ENCODE measurements at regions not wholly inside any gene's neighbourhood (a gene's known extent, or its start where the extent isn't known, plus 50 kb on each side); places are given as distances from the start of the nearest gene placed in this dataset.

GRCh38 chr12:87930033-87930432, 99.2 kb downstream of the C12orf50 start:
- Histone ChIP-seq H3K4me1 (ENCODE audit: control insufficient read depth, low read depth, low read length) (no peaks in the 10 kb centered on the region), H3K36me3 (ENCODE audit: control insufficient read depth, low read depth, low read length) (no peaks in the 10 kb centered on the region), H3K4me3 (ENCODE audit: low read length) (no peak overlapping the region), H3K9me3 (ENCODE audit: control insufficient read depth, low read depth, low read length) (no peaks in the 10 kb centered on the region), H3K27me3 (ENCODE audit: control insufficient read depth, insufficient read depth, low read length) (no peaks in the 10 kb centered on the region), H3K9ac (ENCODE audit: low read length) (no peak overlapping the region), H3K27ac (ENCODE audit: low read length) (no peak overlapping the region)

DNA sequence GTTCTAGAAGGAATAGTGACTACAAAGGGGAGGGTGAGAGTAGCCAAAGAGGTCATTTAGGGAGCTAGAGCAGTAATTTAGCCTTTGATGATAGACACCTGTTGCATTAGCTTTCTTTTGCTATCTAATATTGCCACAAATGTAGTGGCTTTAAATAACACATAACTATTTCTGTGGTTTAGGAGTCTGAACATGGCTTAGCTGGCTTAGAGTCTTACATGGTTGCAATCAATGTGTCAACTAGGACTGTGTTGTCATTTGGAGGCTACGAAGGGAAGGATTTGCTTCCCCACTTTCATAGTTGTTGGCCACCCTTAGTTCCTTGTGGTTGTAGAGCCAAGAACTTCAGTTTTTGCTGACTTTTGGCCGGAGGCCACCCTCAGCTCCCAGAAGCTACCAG, 99.9 kb downstream of the C12orf50 start:
- Histone ChIP-seq H3K4me1 (ENCODE audit: control insufficient read depth, low read depth, low read length) (no peaks in the 10 kb centered on the region), H3K27ac (ENCODE audit: low read length) (no peak overlapping the region)

GRCh38 chr12:87928031-87928430, 101.2 kb downstream of the C12orf50 start:
- H3K4me1 ChIP-seq (ENCODE audit: control insufficient read depth, low read depth, low read length), result no peaks in the 10 kb centered on the region
- H3K4me3 ChIP-seq (ENCODE audit: low read length), result no peak overlapping the region
- no peaks in the 10 kb centered on the region for H3K27me3 ChIP-seq (ENCODE audit: control insufficient read depth, insufficient read depth, low read length)
- H3K9me3 ChIP-seq (ENCODE audit: control insufficient read depth, low read depth, low read length), result no peaks in the 10 kb centered on the region
- no peaks in the 10 kb centered on the region for H3K36me3 ChIP-seq (ENCODE audit: control insufficient read depth, low read depth, low read length)
- no peak overlapping the region for H3K27ac ChIP-seq (ENCODE audit: low read length)
- H3K9ac ChIP-seq (ENCODE audit: low read length), result no peak overlapping the region

More for the DNA sequence above, 99.9 kb downstream of the C12orf50 start:
- no peaks in the 10 kb centered on the region for H3K9me3 ChIP-seq (ENCODE audit: control insufficient read depth, low read depth, low read length)
- H3K36me3 ChIP-seq (ENCODE audit: control insufficient read depth, low read depth, low read length), result no peaks in the 10 kb centered on the region
- no peak overlapping the region for H3K9ac ChIP-seq (ENCODE audit: low read length)
- no peak overlapping the region for H3K4me3 ChIP-seq (ENCODE audit: low read length)
- no peaks in the 10 kb centered on the region for H3K27me3 ChIP-seq (ENCODE audit: control insufficient read depth, insufficient read depth, low read length)

DNA sequence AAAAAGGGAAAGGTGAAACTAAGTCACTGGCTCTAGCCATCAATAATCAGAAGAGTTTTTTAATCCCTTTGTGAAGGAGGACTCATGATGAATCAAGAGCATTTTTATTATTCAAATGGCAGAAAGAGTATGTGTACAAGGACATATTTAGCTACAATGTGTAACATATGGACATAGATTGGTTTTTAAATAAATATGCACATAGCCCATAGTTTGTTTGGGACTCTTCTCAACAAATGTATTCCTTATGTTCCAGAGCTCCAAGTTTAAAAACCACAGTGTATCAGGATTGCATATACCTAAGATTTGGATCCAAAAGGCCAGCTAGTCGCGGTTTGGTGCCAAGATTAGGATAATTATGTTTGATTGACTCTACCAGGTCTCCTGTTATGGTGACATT, 104.2 kb downstream of the C12orf50 start:
- no peaks in the 10 kb centered on the region for H3K27me3 ChIP-seq (ENCODE audit: control insufficient read depth, insufficient read depth, low read length)
- H3K27ac ChIP-seq (ENCODE audit: low read length), result no peak overlapping the region
- no peaks in the 10 kb centered on the region for H3K36me3 ChIP-seq (ENCODE audit: control insufficient read depth, low read depth, low read length)
- H3K4me1 ChIP-seq (ENCODE audit: control insufficient read depth, low read depth, low read length), result no peaks in the 10 kb centered on the region
- H3K4me3 ChIP-seq (ENCODE audit: low read length), result no peak overlapping the region
- H3K9ac ChIP-seq (ENCODE audit: low read length), result no peak overlapping the region
- no peaks in the 10 kb centered on the region for H3K9me3 ChIP-seq (ENCODE audit: control insufficient read depth, low read depth, low read length)

DNA sequence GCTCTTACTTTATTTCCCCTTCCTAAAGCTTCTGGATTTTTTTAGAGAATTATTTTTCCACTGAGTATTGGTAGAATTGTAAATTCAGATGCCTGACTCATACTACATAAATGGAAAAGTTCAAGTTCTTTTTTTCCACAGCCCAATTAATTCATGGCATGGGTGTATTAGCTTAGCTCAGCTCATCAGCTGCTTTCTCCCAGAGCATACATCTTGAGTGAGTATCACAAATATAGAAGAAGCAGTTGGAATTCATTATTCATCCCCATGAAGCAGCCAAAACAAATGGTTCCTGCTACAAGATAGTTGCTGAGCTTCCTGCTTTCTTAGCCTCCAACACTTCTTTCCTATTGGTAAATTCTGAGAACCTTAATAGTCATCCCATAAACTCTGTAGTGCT, 105.1 kb downstream of the C12orf50 start:
- no peak overlapping the region for H3K4me3 ChIP-seq (ENCODE audit: low read length)
- H3K36me3 ChIP-seq (ENCODE audit: control insufficient read depth, low read depth, low read length), result no peaks in the 10 kb centered on the region
- no peaks in the 10 kb centered on the region for H3K4me1 ChIP-seq (ENCODE audit: control insufficient read depth, low read depth, low read length)
- H3K9ac ChIP-seq (ENCODE audit: low read length), result no peak overlapping the region
- H3K27me3 ChIP-seq (ENCODE audit: control insufficient read depth, insufficient read depth, low read length), result no peaks in the 10 kb centered on the region
- no peak overlapping the region for H3K27ac ChIP-seq (ENCODE audit: low read length)
- no peaks in the 10 kb centered on the region for H3K9me3 ChIP-seq (ENCODE audit: control insufficient read depth, low read depth, low read length)

DNA sequence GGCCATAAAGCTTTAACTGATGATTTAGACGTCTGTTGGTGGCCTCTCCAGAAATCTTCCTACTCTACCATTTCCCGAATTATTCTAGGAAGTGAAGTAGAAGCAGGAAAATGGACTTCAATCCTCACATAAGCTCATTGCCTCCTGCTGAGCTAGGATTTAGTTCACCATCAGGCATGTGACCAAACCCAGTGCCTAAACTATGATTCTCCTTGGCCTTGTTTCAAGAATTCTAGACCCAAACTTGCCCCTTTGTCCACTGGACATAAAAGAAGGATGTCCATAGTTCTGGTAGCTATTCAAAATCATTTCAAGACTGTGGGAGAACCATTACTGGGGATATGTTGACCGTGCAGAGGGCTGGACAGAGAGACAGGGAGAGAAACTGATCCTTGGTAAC, 105.8 kb downstream of the C12orf50 start:
- Histone ChIP-seq H3K4me3 (ENCODE audit: low read length) (no peak overlapping the region), H3K9ac (ENCODE audit: low read length) (no peak overlapping the region), H3K36me3 (ENCODE audit: control insufficient read depth, low read depth, low read length) (no peaks in the 10 kb centered on the region), H3K27ac (ENCODE audit: low read length) (no peak overlapping the region), H3K27me3 (ENCODE audit: control insufficient read depth, insufficient read depth, low read length) (no peaks in the 10 kb centered on the region), H3K9me3 (ENCODE audit: control insufficient read depth, low read depth, low read length) (no peaks in the 10 kb centered on the region), H3K4me1 (ENCODE audit: control insufficient read depth, low read depth, low read length) (no peaks in the 10 kb centered on the region)

DNA sequence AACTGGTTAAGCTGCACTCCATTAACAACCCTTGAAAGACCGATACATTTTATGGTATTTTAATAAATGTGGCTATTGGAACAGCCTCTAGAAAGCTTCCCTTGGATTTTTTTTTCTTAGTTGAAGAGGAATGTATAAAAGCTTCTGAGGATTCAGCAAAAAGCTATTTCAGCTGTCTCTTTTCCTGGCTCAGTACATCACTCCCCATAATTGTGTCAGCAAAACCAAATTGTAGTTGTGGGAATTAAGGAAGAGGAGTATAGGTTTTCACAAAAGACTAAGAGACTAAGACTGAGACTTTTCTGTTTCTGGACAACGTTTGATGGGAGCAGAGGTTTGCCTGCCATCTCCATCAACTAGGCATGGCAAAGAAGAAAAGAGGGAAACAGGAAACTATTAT, 106.5 kb downstream of the C12orf50 start:
- Histone ChIP-seq H3K27me3 (ENCODE audit: control insufficient read depth, insufficient read depth, low read length) (no peaks in the 10 kb centered on the region), H3K4me1 (ENCODE audit: control insufficient read depth, low read depth, low read length) (no peaks in the 10 kb centered on the region), H3K9ac (ENCODE audit: low read length) (no peak overlapping the region), H3K36me3 (ENCODE audit: control insufficient read depth, low read depth, low read length) (no peaks in the 10 kb centered on the region), H3K27ac (ENCODE audit: low read length) (no peak overlapping the region), H3K9me3 (ENCODE audit: control insufficient read depth, low read depth, low read length) (no peaks in the 10 kb centered on the region), H3K4me3 (ENCODE audit: low read length) (no peak overlapping the region)

DNA sequence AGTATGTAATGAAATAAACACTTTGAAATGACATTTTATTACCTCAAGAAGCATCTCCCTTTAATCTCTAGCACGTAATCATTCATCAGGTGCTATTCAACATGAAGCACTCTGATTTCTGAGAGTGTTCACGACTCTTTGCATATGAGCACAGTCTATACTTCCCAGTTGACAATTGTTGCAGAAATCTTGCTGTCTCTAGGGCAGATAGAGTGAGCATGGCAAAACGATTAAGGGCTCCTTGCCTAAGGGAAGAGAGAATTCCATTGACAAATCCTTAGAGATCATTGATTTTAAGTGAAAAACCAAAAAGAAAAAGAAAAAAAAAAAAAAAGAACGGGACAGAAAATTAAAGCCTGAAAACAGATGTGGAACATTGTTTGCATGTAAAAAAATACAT, 107.6 kb downstream of the C12orf50 start:
- Histone ChIP-seq H3K4me3 (ENCODE audit: low read length) (no peak overlapping the region), H3K9ac (ENCODE audit: low read length) (no peak overlapping the region), H3K27ac (ENCODE audit: low read length) (no peak overlapping the region), H3K36me3 (ENCODE audit: control insufficient read depth, low read depth, low read length) (no peaks in the 10 kb centered on the region), H3K27me3 (ENCODE audit: control insufficient read depth, insufficient read depth, low read length) (no peaks in the 10 kb centered on the region), H3K9me3 (ENCODE audit: control insufficient read depth, low read depth, low read length) (no peaks in the 10 kb centered on the region), H3K4me1 (ENCODE audit: control insufficient read depth, low read depth, low read length) (no peaks in the 10 kb centered on the region)

- H3K9ac ChIP-seq (ENCODE audit: low read length), result no peak overlapping the region
- H3K9me3 ChIP-seq (ENCODE audit: control insufficient read depth, low read depth, low read length), result no peaks in the 10 kb centered on the region
Measured at GRCh38 chr12:87920139-87920538, 109.1 kb downstream of the C12orf50 start.

GRCh38 chr12:87901457-87901856, 127.7 kb downstream of the C12orf50 start:
- Histone ChIP-seq H3K4me3 (ENCODE audit: low read length) (no peak overlapping the region), H3K9ac (ENCODE audit: low read length) (no peak overlapping the region), H3K36me3 (ENCODE audit: control insufficient read depth, low read depth, low read length) (no peaks in the 10 kb centered on the region), H3K9me3 (ENCODE audit: control insufficient read depth, low read depth, low read length) (no peaks in the 10 kb centered on the region), H3K27ac (ENCODE audit: low read length) (no peak overlapping the region), H3K4me1 (ENCODE audit: control insufficient read depth, low read depth, low read length) (no peaks in the 10 kb centered on the region), H3K27me3 (ENCODE audit: control insufficient read depth, insufficient read depth, low read length) (no peaks in the 10 kb centered on the region)

More at GRCh38 chr12:87920139-87920538, 109.1 kb downstream of the C12orf50 start:
- Histone ChIP-seq H3K4me3 (ENCODE audit: low read length) (no peak overlapping the region), H3K27me3 (ENCODE audit: control insufficient read depth, insufficient read depth, low read length) (no peaks in the 10 kb centered on the region), H3K27ac (ENCODE audit: low read length) (no peak overlapping the region), H3K36me3 (ENCODE audit: control insufficient read depth, low read depth, low read length) (no peaks in the 10 kb centered on the region), H3K4me1 (ENCODE audit: control insufficient read depth, low read depth, low read length) (no peaks in the 10 kb centered on the region)

DNA sequence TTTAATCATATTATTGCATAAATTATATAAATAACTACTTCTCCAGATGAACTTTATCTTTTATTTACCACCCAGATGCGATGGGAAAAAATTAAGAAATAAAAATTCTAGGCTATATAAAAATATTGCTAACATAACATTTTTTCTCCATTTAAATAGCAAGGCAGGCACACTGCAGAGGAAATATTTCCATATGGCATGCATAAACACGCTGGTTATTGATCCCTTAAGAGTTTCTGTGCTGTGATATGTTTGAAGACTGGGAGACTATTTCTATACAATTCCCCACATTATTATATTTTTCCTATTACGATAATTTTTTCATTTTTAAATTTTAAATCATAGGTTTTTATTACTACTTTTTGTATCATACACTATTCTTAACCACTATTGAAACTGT, 131.5 kb downstream of the C12orf50 start:
- H3K4me3 ChIP-seq (ENCODE audit: low read length), result no peak overlapping the region
- no peak overlapping the region for H3K27ac ChIP-seq (ENCODE audit: low read length)
- no peaks in the 10 kb centered on the region for H3K27me3 ChIP-seq (ENCODE audit: control insufficient read depth, insufficient read depth, low read length)
- H3K9ac ChIP-seq (ENCODE audit: low read length), result no peak overlapping the region
- H3K9me3 ChIP-seq (ENCODE audit: control insufficient read depth, low read depth, low read length), result no peaks in the 10 kb centered on the region
- no peaks in the 10 kb centered on the region for H3K4me1 ChIP-seq (ENCODE audit: control insufficient read depth, low read depth, low read length)
- H3K36me3 ChIP-seq (ENCODE audit: control insufficient read depth, low read depth, low read length), result no peaks in the 10 kb centered on the region

- Histone ChIP-seq H3K9me3 (ENCODE audit: control insufficient read depth, low read depth, low read length) (no peaks in the 10 kb centered on the region), H3K4me3 (ENCODE audit: low read length) (no peak overlapping the region), H3K9ac (ENCODE audit: low read length) (no peak overlapping the region), H3K27me3 (ENCODE audit: control insufficient read depth, insufficient read depth, low read length) (no peaks in the 10 kb centered on the region), H3K27ac (ENCODE audit: low read length) (no peak overlapping the region), H3K4me1 (ENCODE audit: control insufficient read depth, low read depth, low read length) (no peaks in the 10 kb centered on the region), H3K36me3 (ENCODE audit: control insufficient read depth, low read depth, low read length) (no peaks in the 10 kb centered on the region)
Measured at GRCh38 chr12:87883806-87884205, 145.4 kb downstream of the C12orf50 start.

All from iPS-18a (cell line).